Activated naive CD8-positive, alpha-beta T cell treated with anti-CD3 and anti-CD28 coated beads, Interleukin-2, amount 10 ng/mL, durations not matched to agents 7 days and 5 days (primary cell): ENCODE measurements at regions not wholly inside any gene's neighbourhood (a gene's known extent, or its start where the extent isn't known, plus 50 kb on each side); places are given as distances from the start of the nearest gene placed in this dataset.
"Not testable (repeated sequence)": the region's sequence is repeated elsewhere in the genome, so short reads cannot be mapped to it uniquely, and the experiment has no call there.

ENCODE experiments used
- ATAC-seq: fragments of 150-1000 bp; cut with Tn5 transposase; one replicate; pipeline ENCODE4 v1.10.0; 2021; ENCODE audit warnings: low read depth, moderate library complexity
- POLR2A ChIA-PET: fragments of 350-600 bp; sonication (Branson Sonifier 250); formaldehyde crosslinking; loops from one replicate; lab custom pipeline; 2021; ENCODE audit warnings: antibody characterized with exemption; lab: Charles Lee
- DNase-seq: peaks from one replicate; pipeline ENCODE4 v3.0.0; 2021
- H3K27ac Mint-ChIP-seq: one replicate; pipeline ENCODE4 v1.8.0; 2022; ENCODE audit warnings: mild to moderate bottlenecking, mixed read lengths
- H3K27me3 Mint-ChIP-seq: one replicate; pipeline ENCODE4 v1.8.0; 2022; ENCODE audit warnings: mild to moderate bottlenecking, moderate library complexity, mixed read lengths
- H3K36me3 Mint-ChIP-seq: one replicate; pipeline ENCODE4 v1.8.0; 2021; ENCODE audit warnings: mild to moderate bottlenecking, mixed read lengths
- H3K4me1 Mint-ChIP-seq: one replicate; pipeline ENCODE4 v1.8.0; 2021; ENCODE audit warnings: mixed read lengths
- H3K4me3 Mint-ChIP-seq: one replicate; pipeline ENCODE4 v1.8.0; 2022; ENCODE audit warnings: mild to moderate bottlenecking, moderate library complexity, mixed read lengths
- H3K9me3 Mint-ChIP-seq: one replicate; pipeline ENCODE4 v1.8.0; 2021; ENCODE audit warnings: mixed read lengths

DNA sequence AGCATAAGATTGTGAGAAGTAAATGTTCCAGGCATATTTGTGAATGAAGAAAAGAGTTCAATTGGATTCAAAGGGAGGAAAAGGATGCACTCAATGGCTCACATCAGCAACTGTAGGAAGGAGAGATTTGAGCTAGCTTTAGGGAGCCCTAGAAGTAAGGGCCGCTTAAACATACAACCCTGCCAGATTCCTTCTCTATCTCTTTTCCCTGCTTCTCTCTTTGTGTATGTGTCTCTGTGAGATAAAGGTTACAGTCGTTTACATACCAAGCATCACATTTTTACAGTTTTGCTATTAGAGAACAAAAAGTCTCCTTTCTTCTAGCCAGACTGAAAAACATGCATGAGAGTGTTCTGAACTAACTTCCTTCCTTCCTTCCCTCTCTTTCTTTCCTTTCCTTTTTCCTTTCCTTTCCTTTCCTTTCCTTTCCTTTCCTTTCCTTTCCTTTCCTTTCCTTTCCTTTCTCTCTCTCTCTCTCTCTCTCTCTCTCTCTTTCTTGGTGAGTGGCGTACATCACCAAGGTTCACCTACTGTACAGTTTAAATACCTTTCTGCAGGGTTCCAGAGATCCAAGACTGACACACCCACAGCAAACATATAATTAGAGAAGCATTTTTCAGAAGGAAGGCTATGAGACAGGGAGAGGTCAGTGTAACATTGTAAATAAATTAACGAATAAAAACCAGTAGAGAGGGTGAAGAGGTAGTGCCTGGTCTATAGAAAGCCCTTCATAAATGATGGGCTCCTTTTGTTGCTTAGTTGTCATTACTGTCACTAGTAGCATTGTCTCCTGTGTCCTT is 240.4 kb downstream of the ARL4A start:
- DNase-seq (no peak), ATAC-seq (no peak)
- peaks cover 19% of the 10 kb centered on the region for H3K27me3 Mint-ChIP-seq
- H3K4me1 Mint-ChIP-seq: no peaks in the 10 kb centered on the region
- no peaks in the 10 kb centered on the region for H3K36me3 Mint-ChIP-seq
- H3K9me3 Mint-ChIP-seq: no peaks in the 10 kb centered on the region
- no peak overlapping the region for H3K27ac Mint-ChIP-seq
- H3K4me3 Mint-ChIP-seq: no peak overlapping the region
- POLR2A ChIA-PET: no interaction called here

DNA sequence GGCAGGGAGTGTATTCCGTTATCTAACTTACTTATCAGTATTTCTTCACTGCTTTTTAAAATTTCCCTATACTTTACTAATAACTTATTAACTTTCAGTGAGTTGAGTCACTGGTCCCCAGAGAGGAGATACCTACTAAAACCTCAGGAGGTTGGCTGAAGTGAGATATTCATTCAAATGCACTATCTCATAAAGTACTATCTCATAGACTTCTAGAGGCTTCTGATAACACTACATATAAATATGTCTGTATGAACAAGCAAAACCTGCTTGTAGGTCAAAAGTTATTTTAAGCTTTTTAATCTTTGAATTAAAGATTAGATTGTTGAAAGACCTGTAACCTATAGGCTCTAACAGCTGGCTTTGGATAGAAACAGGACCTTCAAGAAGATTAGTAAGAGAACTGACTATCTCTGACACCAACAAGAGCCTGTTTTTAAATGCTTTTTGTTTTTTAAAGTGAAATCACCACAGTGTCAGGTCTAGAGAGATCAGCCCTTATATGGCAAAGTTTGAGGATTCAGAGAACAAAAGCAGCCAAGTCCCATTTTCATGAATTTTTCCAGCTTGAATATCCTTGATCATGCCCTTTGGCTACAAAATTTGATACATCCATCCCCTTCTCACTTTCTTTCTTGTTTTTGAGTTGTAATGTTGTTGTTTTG is 242.2 kb downstream of the ARL4A start:
- no peaks in the 10 kb centered on the region for H3K4me1 Mint-ChIP-seq
- ATAC-seq (no peak), DNase-seq (no peak)
- no peaks in the 10 kb centered on the region for H3K36me3 Mint-ChIP-seq
- H3K27me3 Mint-ChIP-seq: peaks cover 13% of the 10 kb centered on the region
- no peak overlapping the region for H3K4me3 Mint-ChIP-seq
- no peak overlapping the region for H3K27ac Mint-ChIP-seq
- H3K9me3 Mint-ChIP-seq: no peaks in the 10 kb centered on the region
- POLR2A ChIA-PET: no interaction called here

GRCh38 chr7:12930534-12930933 is 243.1 kb downstream of the ARL4A start:
- H3K4me3 Mint-ChIP-seq: no peak overlapping the region
- POLR2A ChIA-PET: no interaction called here

GRCh38 chr7:12931465-12931864 is 244.0 kb downstream of the ARL4A start:
- H3K4me1 Mint-ChIP-seq, H3K36me3 Mint-ChIP-seq, ATAC-seq, H3K27ac Mint-ChIP-seq, POLR2A ChIA-PET, DNase-seq, H3K27me3 Mint-ChIP-seq, H3K9me3 Mint-ChIP-seq, H3K4me3 Mint-ChIP-seq: not testable (repeated sequence)

More at GRCh38 chr7:12930534-12930933, 243.1 kb downstream of the ARL4A start:
- no peaks in the 10 kb centered on the region for H3K4me1 Mint-ChIP-seq
- peaks cover 7% of the 10 kb centered on the region for H3K27me3 Mint-ChIP-seq
- no peaks in the 10 kb centered on the region for H3K36me3 Mint-ChIP-seq
- ATAC-seq: no peak
- no peak for DNase-seq
- no peaks in the 10 kb centered on the region for H3K9me3 Mint-ChIP-seq
- no peak overlapping the region for H3K27ac Mint-ChIP-seq

- Mint-ChIP-seq H3K27me3 (peaks cover 2% of the 10 kb centered on the region), H3K27ac (no peak overlapping the region), H3K36me3 (no peaks in the 10 kb centered on the region), H3K4me3 (no peak overlapping the region), H3K4me1 (no peaks in the 10 kb centered on the region), H3K9me3 (no peaks in the 10 kb centered on the region)
- ATAC-seq (no peak), DNase-seq (no peak)
- POLR2A ChIA-PET: no interaction called here
Observed at GRCh38 chr7:12939694-12940093, 252.3 kb downstream of the ARL4A start.

GRCh38 chr7:12941512-12941911 is 254.1 kb downstream of the ARL4A start:
- no peak for DNase-seq
- no peaks in the 10 kb centered on the region for H3K36me3 Mint-ChIP-seq
- H3K9me3 Mint-ChIP-seq: no peaks in the 10 kb centered on the region
- no peaks in the 10 kb centered on the region for H3K4me1 Mint-ChIP-seq
- no peak overlapping the region for H3K27ac Mint-ChIP-seq
- no peak for ATAC-seq
- peaks cover 2% of the 10 kb centered on the region for H3K27me3 Mint-ChIP-seq
- POLR2A ChIA-PET: no interaction called here
- H3K4me3 Mint-ChIP-seq: no peak overlapping the region

DNA sequence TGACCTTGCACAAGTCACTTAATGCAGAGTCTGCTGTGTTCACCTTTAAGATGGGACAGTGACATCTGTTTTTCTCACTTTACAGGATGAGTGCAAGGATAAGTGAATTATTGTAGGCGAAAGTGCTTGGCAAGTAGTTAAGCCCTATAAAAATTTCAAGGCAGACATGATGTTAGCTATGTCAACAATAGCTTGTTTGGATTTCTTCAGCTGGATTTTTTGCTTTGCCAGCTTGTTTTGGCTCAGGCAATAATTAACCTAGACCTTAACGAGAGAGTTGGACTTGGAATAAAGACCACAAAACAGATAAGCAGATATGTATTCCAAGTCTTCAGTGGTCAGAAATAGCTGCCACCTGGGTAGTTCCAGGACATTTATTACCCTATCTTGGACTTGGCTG is 255.2 kb downstream of the ARL4A start:
- no peak for ATAC-seq
- Mint-ChIP-seq H3K4me3 (no peak overlapping the region), H3K27ac (no peak overlapping the region), H3K36me3 (no peaks in the 10 kb centered on the region), H3K4me1 (no peaks in the 10 kb centered on the region), H3K9me3 (no peaks in the 10 kb centered on the region), H3K27me3 (peaks cover 2% of the 10 kb centered on the region)
- POLR2A ChIA-PET: no interaction called here
- no peak for DNase-seq

DNA sequence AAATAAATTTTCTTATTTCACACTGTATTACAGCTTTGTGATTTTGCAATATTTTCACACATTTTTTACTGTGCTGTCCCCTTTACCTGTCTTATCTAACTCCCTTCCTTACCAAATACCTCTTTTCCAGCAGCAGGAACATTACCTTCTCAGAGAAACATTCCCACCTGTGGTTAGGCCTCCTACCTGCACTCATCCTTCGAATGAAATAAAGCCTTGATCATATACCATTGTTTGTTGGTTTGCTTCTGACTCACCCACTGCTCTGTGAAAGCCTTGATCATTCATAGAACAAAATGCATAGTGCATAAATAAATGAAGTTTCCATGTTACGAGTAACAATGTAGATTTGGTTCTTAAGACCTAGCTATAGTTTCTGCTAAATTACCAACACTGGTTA is 256.3 kb downstream of the ARL4A start:
- no peaks in the 10 kb centered on the region for H3K9me3 Mint-ChIP-seq
- peaks cover 2% of the 10 kb centered on the region for H3K27me3 Mint-ChIP-seq
- DNase-seq (no peak), ATAC-seq (no peak)
- H3K27ac Mint-ChIP-seq: no peak overlapping the region
- no peaks in the 10 kb centered on the region for H3K4me1 Mint-ChIP-seq
- no peaks in the 10 kb centered on the region for H3K36me3 Mint-ChIP-seq
- POLR2A ChIA-PET: no interaction called here
- no peak overlapping the region for H3K4me3 Mint-ChIP-seq

DNA sequence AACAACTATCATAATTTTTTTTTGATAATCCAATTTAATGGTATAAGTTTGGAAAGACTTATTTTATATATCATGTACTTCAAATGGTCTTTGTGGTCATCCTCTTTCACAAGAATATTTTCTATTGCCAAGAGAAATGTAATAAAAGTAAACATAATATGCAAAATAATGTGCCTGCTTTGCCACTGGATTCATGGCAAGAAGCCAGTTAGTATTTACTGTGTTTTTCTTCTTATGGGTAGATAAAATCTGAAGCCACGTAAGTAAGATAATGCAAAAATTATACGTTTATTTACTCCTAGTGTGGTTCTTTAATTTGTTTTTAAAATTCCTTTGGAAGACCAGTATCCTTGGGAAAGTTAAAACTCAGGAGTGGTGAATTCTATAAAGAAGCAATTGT is 258.5 kb downstream of the ARL4A start:
- Mint-ChIP-seq H3K27ac (no peak overlapping the region), H3K4me3 (no peak overlapping the region), H3K4me1 (no peaks in the 10 kb centered on the region), H3K9me3 (no peaks in the 10 kb centered on the region), H3K36me3 (no peaks in the 10 kb centered on the region), H3K27me3 (peaks cover 2% of the 10 kb centered on the region)
- ATAC-seq (no peak), DNase-seq (no peak)
- POLR2A ChIA-PET: no interaction called here

GRCh38 chr7:12947465-12947864 is 260.0 kb downstream of the ARL4A start:
- Mint-ChIP-seq H3K9me3 (no peaks in the 10 kb centered on the region), H3K4me3 (no peak overlapping the region), H3K27me3 (peaks cover 2% of the 10 kb centered on the region), H3K4me1 (no peaks in the 10 kb centered on the region), H3K27ac (no peak overlapping the region), H3K36me3 (no peaks in the 10 kb centered on the region)
- DNase-seq (no peak), ATAC-seq (no peak)
- POLR2A ChIA-PET: no interaction called here

- H3K4me3 Mint-ChIP-seq: no peak overlapping the region
- ATAC-seq (no peak), DNase-seq (no peak)
- no peak overlapping the region for H3K27ac Mint-ChIP-seq
- H3K27me3 Mint-ChIP-seq: peaks cover 1% of the 10 kb centered on the region
- H3K4me1 Mint-ChIP-seq: no peaks in the 10 kb centered on the region
- no peaks in the 10 kb centered on the region for H3K36me3 Mint-ChIP-seq
- POLR2A ChIA-PET: no interaction called here
- no peaks in the 10 kb centered on the region for H3K9me3 Mint-ChIP-seq
Observed at GRCh38 chr7:12949060-12949931, 261.9 kb downstream of the ARL4A start.

GRCh38 chr7:12951397-12951801 is 264.0 kb downstream of the ARL4A start:
- no peak overlapping the region for H3K27ac Mint-ChIP-seq
- no peaks in the 10 kb centered on the region for H3K36me3 Mint-ChIP-seq

GRCh38 chr7:12954380-12955033 is 267.1 kb downstream of the ARL4A start:
- Mint-ChIP-seq H3K36me3 (no peaks in the 10 kb centered on the region), H3K27me3 (no peaks in the 10 kb centered on the region)
- DNase-seq: no peak

More at GRCh38 chr7:12951397-12951801, 264.0 kb downstream of the ARL4A start:
- H3K4me3 Mint-ChIP-seq: no peak overlapping the region
- H3K27me3 Mint-ChIP-seq: no peaks in the 10 kb centered on the region
- no peaks in the 10 kb centered on the region for H3K9me3 Mint-ChIP-seq
- POLR2A ChIA-PET: no interaction called here
- no peak for DNase-seq
- ATAC-seq: no peak
- H3K4me1 Mint-ChIP-seq: no peaks in the 10 kb centered on the region

More at GRCh38 chr7:12954380-12955033, 267.1 kb downstream of the ARL4A start:
- Mint-ChIP-seq H3K4me3 (no peak overlapping the region), H3K9me3 (no peaks in the 10 kb centered on the region), H3K4me1 (no peaks in the 10 kb centered on the region), H3K27ac (no peak overlapping the region)
- ATAC-seq: no peak
- POLR2A ChIA-PET: no interaction called here
